22Rv1 (cell line): ENCODE measurements at regions not wholly inside any gene's neighbourhood (a gene's known extent, or its start where the extent isn't known, plus 50 kb on each side); places are given as distances from the start of the nearest gene placed in this dataset.

Source experiments
- CTCF ChIP-seq: fragments of 450-650 bp; IDR thresholded peaks from 2 replicates; pipeline ENCODE4 v1.5.1; 2017; ENCODE audit warnings: mild to moderate bottlenecking
- ZFX ChIP-seq: fragments of 450-650 bp; IDR thresholded peaks from 2 replicates; pipeline ENCODE4 v1.6.1; 2017; ENCODE audit warnings: antibody characterized with exemption, borderline replicate concordance

GRCh38 chr2:2721296-2721835 is 390.3 kb upstream of the MYT1L start:
- TF ChIP-seq CTCF, result no peak
- TF ChIP-seq ZFX, result no peak
